HEK293T (cell line): ENCODE measurements at regions not wholly inside any gene's neighbourhood (a gene's known extent, or its start where the extent isn't known, plus 50 kb on each side); places are given as distances from the start of the nearest gene placed in this dataset.

Experiments
- ARNT ChIP-seq: fragments of 450-650 bp; IDR thresholded peaks from 2 replicates; pipeline ENCODE4 v1.6.1; 2017; ENCODE audit warnings: mild to moderate bottlenecking
- BHLHE40 ChIP-seq: fragments of 450-650 bp; IDR thresholded peaks from 2 replicates; pipeline ENCODE4 v1.6.1; 2016; ENCODE audit warnings: mild to moderate bottlenecking, moderate library complexity, borderline replicate concordance
- CTBP1 ChIP-seq: fragments of 450-650 bp; IDR thresholded peaks from 2 replicates; pipeline ENCODE4 v1.6.1; 2016; ENCODE audit warnings: borderline replicate concordance
- ELF4 ChIP-seq: fragments of 450-650 bp; IDR thresholded peaks from 2 replicates; pipeline ENCODE4 v1.6.1; 2017; ENCODE audit warnings: antibody characterized with exemption
- FOXA1 ChIP-seq: fragments of 450-650 bp; IDR thresholded peaks from 2 replicates; pipeline ENCODE4 v1.6.1; 2016; ENCODE audit warnings: mild to moderate bottlenecking
- FOXK2 ChIP-seq: fragments of 450-650 bp; IDR thresholded peaks from 2 replicates; pipeline ENCODE4 v1.6.1; 2016; ENCODE audit warnings: mild to moderate bottlenecking
- FOXM1 ChIP-seq: fragments of 450-650 bp; IDR thresholded peaks from 2 replicates; pipeline ENCODE4 v1.6.1; 2017; ENCODE audit warnings: mild to moderate bottlenecking, borderline replicate concordance
- L3MBTL2 ChIP-seq: fragments of 450-650 bp; conservative IDR thresholded peaks from 2 replicates; pipeline ENCODE4 v1.6.1; 2016; ENCODE audit warnings: mild to moderate bottlenecking
- LEF1 ChIP-seq: fragments of 450-650 bp; IDR thresholded peaks from 2 replicates; pipeline ENCODE4 v1.6.1; 2017; ENCODE audit warnings: mild to moderate bottlenecking, borderline replicate concordance
- NFRKB ChIP-seq: fragments of 450-650 bp; IDR thresholded peaks from 2 replicates; pipeline ENCODE4 v1.6.1; 2016; ENCODE audit warnings: mild to moderate bottlenecking, moderate library complexity
- SP1 ChIP-seq: fragments of 450-650 bp; IDR thresholded peaks from 2 replicates; pipeline ENCODE4 v1.6.1; 2017
- SUZ12 ChIP-seq: fragments of 450-650 bp; IDR thresholded peaks from 2 replicates; pipeline ENCODE4 v1.6.1; 2016; ENCODE audit warnings: mild to moderate bottlenecking
- TARDBP ChIP-seq: fragments of 450-650 bp; IDR thresholded peaks from 2 replicates; pipeline ENCODE4 v1.6.1; 2016
- TF ChIP-seq, protein P1 (sequence below): fragments of 450-650 bp; IDR thresholded peaks from 2 replicates; pipeline ENCODE4 v1.6.1; 2016

DNA sequence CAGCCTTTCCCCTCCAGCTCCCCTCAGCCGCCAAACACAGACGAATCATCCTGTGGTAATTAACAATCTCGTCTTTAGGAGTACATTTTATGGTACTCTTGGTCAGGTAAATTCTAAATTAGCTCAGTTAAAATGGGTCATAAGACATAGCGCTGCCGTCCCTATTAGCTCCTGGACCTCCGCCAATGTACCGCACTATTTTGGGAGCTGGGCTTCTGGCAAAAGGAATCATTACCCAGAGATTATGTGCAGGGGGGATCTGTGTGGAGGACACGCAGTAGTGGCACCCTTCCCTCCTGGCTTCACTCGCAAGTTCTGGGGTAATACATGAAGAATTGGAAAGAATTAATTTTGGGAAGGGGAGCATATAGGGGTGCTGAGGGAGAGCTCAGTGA, 68.6 kb upstream of the ONECUT1 start:
- TF ChIP-seq SUZ12 (no peak), BHLHE40 (no peak), FOXM1 (no peak), SP1 (no peak), ELF4 (no peak), FOXK2 (no peak), ARNT (no peak), FOXA1 (no peak), LEF1 (no peak), TARDBP (no peak), CTBP1 (no peak), NFRKB (no peak), L3MBTL2 (no peak)
- TF ChIP-seq, protein P1, sequence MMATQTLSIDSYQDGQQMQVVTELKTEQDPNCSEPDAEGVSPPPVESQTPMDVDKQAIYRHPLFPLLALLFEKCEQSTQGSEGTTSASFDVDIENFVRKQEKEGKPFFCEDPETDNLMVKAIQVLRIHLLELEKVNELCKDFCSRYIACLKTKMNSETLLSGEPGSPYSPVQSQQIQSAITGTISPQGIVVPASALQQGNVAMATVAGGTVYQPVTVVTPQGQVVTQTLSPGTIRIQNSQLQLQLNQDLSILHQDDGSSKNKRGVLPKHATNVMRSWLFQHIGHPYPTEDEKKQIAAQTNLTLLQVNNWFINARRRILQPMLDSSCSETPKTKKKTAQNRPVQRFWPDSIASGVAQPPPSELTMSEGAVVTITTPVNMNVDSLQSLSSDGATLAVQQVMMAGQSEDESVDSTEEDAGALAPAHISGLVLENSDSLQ: no peak
